ENCODE measurements at regions not wholly inside any gene's neighbourhood (a gene's known extent, or its start where the extent isn't known, plus 50 kb on each side); places are given as distances from the start of the nearest gene placed in this dataset.

DNA sequence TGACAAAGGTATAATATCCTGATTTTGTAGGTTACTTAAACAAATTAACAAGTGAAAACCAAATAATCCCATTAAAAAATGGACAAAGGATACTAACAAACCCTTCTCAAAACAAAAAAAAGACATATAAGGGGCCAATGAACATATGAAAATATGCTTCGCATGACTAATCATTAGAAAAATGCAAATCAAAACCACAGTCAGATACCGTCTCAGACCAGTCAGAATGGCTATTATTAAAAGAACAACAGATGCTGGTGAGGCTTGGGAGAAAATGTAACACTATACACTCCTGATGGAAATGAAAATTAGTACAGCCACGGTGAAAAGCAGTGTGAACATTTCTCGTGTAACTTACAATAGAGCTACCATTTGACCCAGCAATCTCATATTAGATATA is 1542.2 kb upstream of the CDH9 start:
- Histone ChIP-seq H3K23me2 (ENCODE audit: low read depth, low read length) (no peaks in the 10 kb centered on the region), H4K20me1 (replicated peaks in 1 of 2; ENCODE audit: control insufficient read depth in 1 of 2, insufficient read depth in 2 of 2, low read length in 2 of 2) (no peaks in the 10 kb centered on the region), H3K4me3 (ENCODE audit: extremely low read depth in 1 of 4, insufficient read depth in 2 of 4, low read depth in 3 of 4, low read length in 4 of 4) (no peak overlapping the region; a peak in 1 of 8 replicates), H4K5ac (ENCODE audit: insufficient read length, low read depth, low read length) (no peak overlapping the region), H4K91ac (replicated peaks; ENCODE audit: insufficient read length, low read length) (no peak overlapping the region), H3K4me2 (ENCODE audit: insufficient read depth in 1 of 2, low read depth in 2 of 2, low read length in 2 of 2) (no peak overlapping the region), H3K9ac (replicated peaks in 1 of 4; ENCODE audit: extremely low read depth in 1 of 4, low read depth in 3 of 4, low read length in 3 of 4) (no peak overlapping the region), H2BK20ac (ENCODE audit: low read length) (no peak overlapping the region), H2BK120ac (replicated peaks; ENCODE audit: low read depth, low read length) (no peak overlapping the region), H3K27me3 (replicated peaks in 1 of 4; ENCODE audit: control insufficient read depth in 3 of 4, extremely low read depth in 1 of 4, insufficient read depth in 3 of 4, low read length in 3 of 4) (no peaks in the 10 kb centered on the region), H3K79me2 (ENCODE audit: control insufficient read depth in 1 of 2, insufficient read depth in 2 of 2, low read length in 2 of 2) (no peaks in the 10 kb centered on the region), H3K18ac (ENCODE audit: extremely low read depth, low read length) (no peak overlapping the region), H3K9me3 (ENCODE audit: insufficient read depth in 2 of 2, low read depth in 1 of 2, low read length in 1 of 2) (no peaks in the 10 kb centered on the region), H3K27ac (ENCODE audit: low read depth, low read length) (no peak overlapping the region), H2AK5ac (ENCODE audit: low read depth, low read length) (no peak overlapping the region), H2BK12ac (ENCODE audit: low read depth, low read length) (no peak overlapping the region), H2BK15ac (ENCODE audit: low read length) (no peak overlapping the region), H2AFZ (ENCODE audit: low read length) (no peak overlapping the region), H2BK5ac (ENCODE audit: low read depth, low read length) (no peak overlapping the region), H4K8ac (ENCODE audit: extremely low read depth, insufficient read depth, low read length) (no peak overlapping the region), H3K23ac (ENCODE audit: insufficient read length) (no peak overlapping the region), H3K36me3 (ENCODE audit: control insufficient read depth in 2 of 4, insufficient read depth in 4 of 4, low read length in 3 of 4) (no peaks in the 10 kb centered on the region), H3K14ac (ENCODE audit: insufficient read length) (no peak overlapping the region), H3K79me1 (ENCODE audit: low read depth, low read length) (no peaks in the 10 kb centered on the region), H3K4ac (replicated peaks; ENCODE audit: insufficient read length, low read depth, low read length) (no peak overlapping the region), H3K56ac (replicated peaks; ENCODE audit: insufficient read length, low read depth, low read length) (no peak overlapping the region), H3K4me1 (replicated peaks in 1 of 4; ENCODE audit: control insufficient read depth in 3 of 4, insufficient read depth in 4 of 4, low read length in 3 of 4) (no peaks in the 10 kb centered on the region)
- FAIRE-seq = no peak
- CTCF ChIA-PET (ENCODE audit: partially characterized antibody) = no interaction called here
- no peak for DNase-seq (ENCODE audit: low read depth in 1 of 2, low spot score in 2 of 2)
- POLR2A ChIA-PET (ENCODE audit: partially characterized antibody) = no interaction called here
- 98% methylated on average over 4 of the region's 4 CpGs; no CpG with 5 or more reads in 1 of the 2 experiments for WGBS, 2 experiments (ENCODE audit: extremely low coverage in 1 of 2, insufficient coverage in 1 of 2, insufficient read length in 1 of 2, insufficient replicate concordance in 2 of 2, low coverage in 1 of 2, low lambda C conversion rate in 2 of 2, missing lambda C conversion rate in 1 of 2)
- TF ChIP-seq RXRA (IDR thresholded peaks at IDR 0.05; ENCODE audit: insufficient read depth, low read depth, low read length) (no peak), SUZ12 (IDR thresholded peaks at IDR 0.05; ENCODE audit: low read length) (no peak), EP300 (IDR thresholded peaks at IDR 0.05; ENCODE audit: borderline replicate concordance in 1 of 2, low read depth in 2 of 2, low read length in 2 of 2) (no peak), GTF2F1 (IDR thresholded peaks at IDR 0.05; ENCODE audit: borderline replicate concordance, low read depth, low read length) (no peak), JUN (IDR thresholded peaks at IDR 0.05; ENCODE audit: low read depth, low read length) (no peak), SP2 (IDR thresholded peaks at IDR 0.05; ENCODE audit: low read length) (no peak), CHD1 (IDR thresholded peaks at IDR 0.05; ENCODE audit: low read depth, low read length) (no peak), POLR2A (IDR thresholded peaks at IDR 0.05; ENCODE audit: control extremely low read depth in 1 of 2, low read depth in 2 of 2, low read length in 2 of 2) (no peak), SP4 (IDR thresholded peaks at IDR 0.05; ENCODE audit: low read length) (no peak), HDAC2 (IDR thresholded peaks at IDR 0.05; ENCODE audit: borderline replicate concordance in 1 of 2, low read depth in 2 of 2, low read length in 2 of 2) (no peak), PHF8 (conservative IDR thresholded peaks at IDR 0.05; ENCODE audit: low read depth, low read length) (no peak), CHD2 (IDR thresholded peaks at IDR 0.05; ENCODE audit: low read length) (no peak)
- TF ChIP-seq, protein P1, sequence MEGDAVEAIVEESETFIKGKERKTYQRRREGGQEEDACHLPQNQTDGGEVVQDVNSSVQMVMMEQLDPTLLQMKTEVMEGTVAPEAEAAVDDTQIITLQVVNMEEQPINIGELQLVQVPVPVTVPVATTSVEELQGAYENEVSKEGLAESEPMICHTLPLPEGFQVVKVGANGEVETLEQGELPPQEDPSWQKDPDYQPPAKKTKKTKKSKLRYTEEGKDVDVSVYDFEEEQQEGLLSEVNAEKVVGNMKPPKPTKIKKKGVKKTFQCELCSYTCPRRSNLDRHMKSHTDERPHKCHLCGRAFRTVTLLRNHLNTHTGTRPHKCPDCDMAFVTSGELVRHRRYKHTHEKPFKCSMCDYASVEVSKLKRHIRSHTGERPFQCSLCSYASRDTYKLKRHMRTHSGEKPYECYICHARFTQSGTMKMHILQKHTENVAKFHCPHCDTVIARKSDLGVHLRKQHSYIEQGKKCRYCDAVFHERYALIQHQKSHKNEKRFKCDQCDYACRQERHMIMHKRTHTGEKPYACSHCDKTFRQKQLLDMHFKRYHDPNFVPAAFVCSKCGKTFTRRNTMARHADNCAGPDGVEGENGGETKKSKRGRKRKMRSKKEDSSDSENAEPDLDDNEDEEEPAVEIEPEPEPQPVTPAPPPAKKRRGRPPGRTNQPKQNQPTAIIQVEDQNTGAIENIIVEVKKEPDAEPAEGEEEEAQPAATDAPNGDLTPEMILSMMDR (IDR thresholded peaks at IDR 0.05; ENCODE audit: control extremely low read depth in 1 of 3, insufficient read depth in 1 of 3, low read depth in 1 of 3, low read length in 3 of 3) = no peak

All from H1 (cell line).